ENCODE measurements at regions not wholly inside any gene's neighbourhood (a gene's known extent, or its start where the extent isn't known, plus 50 kb on each side); places are given as distances from the start of the nearest gene placed in this dataset.
"Not testable (repeated sequence)": the region's sequence is repeated elsewhere in the genome, so short reads cannot be mapped to it uniquely, and the experiment has no call there.

DNA sequence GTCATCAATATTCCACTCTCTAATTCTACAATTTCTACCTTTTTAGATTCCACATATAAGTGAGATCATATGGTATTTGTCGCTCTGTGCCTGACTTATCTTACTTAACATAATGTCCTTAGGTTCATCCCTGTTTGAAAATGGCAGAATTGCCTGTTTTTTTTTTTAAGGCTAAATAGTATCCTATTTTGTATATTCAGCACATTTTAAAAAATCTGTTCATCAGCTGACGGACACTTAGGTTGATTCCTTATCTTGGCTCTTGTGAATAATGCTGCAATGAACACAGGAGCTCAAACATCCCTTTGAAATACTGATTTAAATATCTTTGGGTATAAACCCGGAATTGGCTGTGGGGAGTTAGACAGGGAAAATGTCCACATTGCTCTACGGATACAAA lies 326.7 kb upstream of the THBS1 start:
- TF ChIP-seq POLR2A (IDR thresholded peaks at IDR 0.05) (no peak), POLR2AphosphoS5 (IDR thresholded peaks at IDR 0.05) (no peak), EP300 (IDR thresholded peaks at IDR 0.05; ENCODE audit: low read depth) (no peak), CTCF (IDR thresholded peaks at IDR 0.05) (no peak)
- Histone ChIP-seq H3K36me3 (no peaks in the 10 kb centered on the region), H3K4me1 (no peaks in the 10 kb centered on the region), H3K4me3 (no peak overlapping the region), H3K27ac (no peak overlapping the region), H3K27me3 (no peaks in the 10 kb centered on the region), H3K9me3 (no peaks in the 10 kb centered on the region)
- intact Hi-C loops (cut with DNase I; ENCODE audit: low total_unique reads): no loop called here
- in situ Hi-C loops (cut with MboI; ENCODE audit: low pct_ligation_motif_present in 1 of 4, low pct_unique_long_range_greater_than_20kb in 1 of 4, low sequenced_read_pairs in 3 of 4): no loop called here
- no peak for DNase-seq
- WGBS, 2 donors (ENCODE audit: low coverage in 1 of 2): 90 to 91% methylated on average over 4 of the region's 4 CpGs

DNA sequence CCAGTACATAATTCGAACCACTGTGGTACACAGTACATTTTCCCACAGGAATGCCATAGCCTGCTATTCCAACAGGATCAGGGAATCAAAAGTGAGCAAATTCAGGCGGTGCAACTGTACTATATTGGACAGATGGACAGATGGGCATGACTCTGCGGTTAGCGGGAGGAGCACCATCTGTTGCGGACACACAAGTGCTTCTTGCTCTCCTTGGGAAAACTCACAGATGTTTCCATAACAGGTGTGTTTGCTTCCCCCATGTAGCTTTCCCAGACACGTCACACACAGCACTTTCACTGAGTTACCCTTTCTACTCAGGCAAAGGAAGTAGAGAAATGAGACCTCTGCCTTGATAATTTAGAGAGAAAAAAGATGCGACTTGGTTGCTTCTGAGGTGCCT lies 325.1 kb upstream of the THBS1 start:
- TF ChIP-seq EP300 (IDR thresholded peaks at IDR 0.05; ENCODE audit: low read depth) (no peak), POLR2AphosphoS5 (IDR thresholded peaks at IDR 0.05) (peak in 1 of 3 donors; percentile 25), POLR2A (IDR thresholded peaks at IDR 0.05) (no peak)

DNA sequence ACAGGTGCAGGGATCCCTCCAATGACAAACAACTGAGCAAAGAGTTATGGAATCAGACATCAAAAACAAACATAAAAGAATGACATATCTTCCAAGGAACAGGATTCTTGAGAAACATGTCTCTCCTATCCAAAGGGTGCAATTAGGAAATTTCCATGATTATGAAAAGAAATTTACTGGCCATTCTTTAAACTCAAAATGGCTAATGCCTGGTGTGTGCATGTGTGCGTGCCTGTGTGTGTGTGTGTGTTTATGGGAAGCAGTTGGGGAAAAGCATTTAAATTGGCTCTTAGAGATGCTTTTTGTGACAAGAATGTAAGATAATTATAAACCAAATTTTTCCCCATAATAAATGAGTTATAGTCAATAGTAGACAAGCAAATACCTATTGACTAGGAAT lies 320.5 kb upstream of the THBS1 start:
- DNase-seq: no peak
- Histone ChIP-seq H3K4me3 (no peak overlapping the region), H3K36me3 (no peaks in the 10 kb centered on the region), H3K27ac (no peak overlapping the region), H3K27me3 (no peaks in the 10 kb centered on the region), H3K9me3 (no peaks in the 10 kb centered on the region), H3K4me1 (no peaks in the 10 kb centered on the region)
- intact Hi-C loops (cut with DNase I; ENCODE audit: low total_unique reads): no loop called here
- in situ Hi-C loops (cut with MboI; ENCODE audit: low pct_ligation_motif_present in 1 of 4, low pct_unique_long_range_greater_than_20kb in 1 of 4, low sequenced_read_pairs in 3 of 4): no loop called here
- 86 to 89% methylated on average over 1 of the region's 1 CpG for WGBS, 2 donors (ENCODE audit: low coverage in 1 of 2)
- TF ChIP-seq EP300 (IDR thresholded peaks at IDR 0.05; ENCODE audit: low read depth) (no peak), POLR2AphosphoS5 (IDR thresholded peaks at IDR 0.05) (no peak), POLR2A (IDR thresholded peaks at IDR 0.05) (no peak), CTCF (IDR thresholded peaks at IDR 0.05) (no peak)

More for the DNA sequence above, 325.1 kb upstream of the THBS1 start:
- no peak overlapping the region for H3K4me3 ChIP-seq
- H3K27me3 ChIP-seq: no peaks in the 10 kb centered on the region
- no peaks in the 10 kb centered on the region for H3K9me3 ChIP-seq
- no peaks in the 10 kb centered on the region for H3K4me1 ChIP-seq
- WGBS, 2 donors (ENCODE audit: low coverage in 1 of 2): 89 to 100% methylated on average over 1 to 7 of the region's 7 CpGs
- H3K36me3 ChIP-seq: no peaks in the 10 kb centered on the region
- in situ Hi-C loops (cut with MboI; ENCODE audit: low pct_ligation_motif_present in 1 of 4, low pct_unique_long_range_greater_than_20kb in 1 of 4, low sequenced_read_pairs in 3 of 4) (no loop called here), intact Hi-C loops (cut with DNase I; ENCODE audit: low total_unique reads) (no loop called here)
- no peak for DNase-seq
- no peak overlapping the region for H3K27ac ChIP-seq

- Histone ChIP-seq H3K36me3 (no peaks in the 10 kb centered on the region), H3K4me3 (no peak overlapping the region), H3K4me1 (no peaks in the 10 kb centered on the region), H3K27me3 (no peaks in the 10 kb centered on the region), H3K9me3 (no peaks in the 10 kb centered on the region), H3K27ac (no peak overlapping the region)
- no peak for TF ChIP-seq CTCF (IDR thresholded peaks at IDR 0.05)
- TF ChIP-seq POLR2A (IDR thresholded peaks at IDR 0.05): no peak
- TF ChIP-seq POLR2AphosphoS5 (IDR thresholded peaks at IDR 0.05): no peak
- TF ChIP-seq EP300 (IDR thresholded peaks at IDR 0.05; ENCODE audit: low read depth): no peak
- intact Hi-C loops (cut with DNase I; ENCODE audit: low total_unique reads): no loop called here
- DNase-seq: no peak
- in situ Hi-C loops (cut with MboI; ENCODE audit: low pct_ligation_motif_present in 1 of 4, low pct_unique_long_range_greater_than_20kb in 1 of 4, low sequenced_read_pairs in 3 of 4): no loop called here
These were observed 320.1 kb upstream of the THBS1 start for GRCh38 chr15:39260791-39261190.

GRCh38 chr15:39261397-39262183 lies 319.3 kb upstream of the THBS1 start:
- H3K36me3 ChIP-seq; H3K27ac ChIP-seq; H3K9me3 ChIP-seq; in situ Hi-C loops (cut with MboI; ENCODE audit: low pct_ligation_motif_present in 1 of 4, low pct_unique_long_range_greater_than_20kb in 1 of 4, low sequenced_read_pairs in 3 of 4); H3K4me3 ChIP-seq; H3K27me3 ChIP-seq; H3K4me1 ChIP-seq; intact Hi-C loops (cut with DNase I; ENCODE audit: low total_unique reads); DNase-seq: not testable (repeated sequence)
- WGBS, 2 donors (ENCODE audit: low coverage in 1 of 2): 78 to 80% methylated on average over 4 of the region's 4 CpGs

GRCh38 chr15:39262995-39263772 lies 317.7 kb upstream of the THBS1 start:
- DNase-seq; H3K9me3 ChIP-seq; in situ Hi-C loops (cut with MboI; ENCODE audit: low pct_ligation_motif_present in 1 of 4, low pct_unique_long_range_greater_than_20kb in 1 of 4, low sequenced_read_pairs in 3 of 4); H3K4me3 ChIP-seq; H3K4me1 ChIP-seq; H3K36me3 ChIP-seq; H3K27me3 ChIP-seq; intact Hi-C loops (cut with DNase I; ENCODE audit: low total_unique reads); H3K27ac ChIP-seq: not testable (repeated sequence)
- WGBS, 2 donors (ENCODE audit: low coverage in 1 of 2): 82 to 83% methylated on average over 5 to 6 of the region's 6 CpGs

Measured in transverse colon (tissue), 4 donors.